Subcutaneous abdominal adipose tissue (tissue), 5 donors: ENCODE measurements at regions not wholly inside any gene's neighbourhood (a gene's known extent, or its start where the extent isn't known, plus 50 kb on each side); places are given as distances from the start of the nearest gene placed in this dataset.

Source experiments
- H3K27ac ChIP-seq: one replicate; pipeline ENCODE4 v1.7.0; 2013; ENCODE audit warnings: low read depth, mild to moderate bottlenecking, inconsistent platforms, low read length, moderate library complexity
- H3K27me3 ChIP-seq, 5 donors: one replicate each; pipeline ENCODE4 v1.7.0; 2013; ENCODE audit warnings: low read length in 5 of 5, inconsistent platforms in 1 of 5; ENCODE audit not compliant: control insufficient read depth in 5 of 5, insufficient read depth in 4 of 5
- H3K36me3 ChIP-seq, 5 donors: one replicate each; pipeline ENCODE4 v1.7.0; 2013; ENCODE audit warnings: low read length in 5 of 5; ENCODE audit not compliant: control insufficient read depth in 5 of 5, insufficient read depth in 5 of 5
- H3K4me1 ChIP-seq, 5 donors: one replicate each; pipeline ENCODE4 v1.7.0; 2013; ENCODE audit warnings: low read length in 5 of 5, mild to moderate bottlenecking in 3 of 5, moderate library complexity in 1 of 5; ENCODE audit not compliant: control insufficient read depth in 5 of 5, insufficient read depth in 5 of 5
- H3K4me3 ChIP-seq, 5 donors: one replicate each; pipeline ENCODE4 v1.7.0; 2013; ENCODE audit warnings: low read length in 5 of 5, low read depth in 1 of 5
- H3K9ac ChIP-seq, 5 donors: one replicate each; pipeline ENCODE4 v1.7.0; 2013; ENCODE audit warnings: low read length in 5 of 5, mild to moderate bottlenecking in 4 of 5, moderate library complexity in 3 of 5
- H3K9me3 ChIP-seq, 5 donors: one replicate each; pipeline ENCODE4 v1.7.0; 2013; ENCODE audit warnings: low read length in 5 of 5; ENCODE audit not compliant: control insufficient read depth in 5 of 5
- donor health status: healthy.
- donor health status: healthy.
- donor health status: healthy.
- donor health status: healthy.
- donor health status: healthy.

- no peak overlapping the region for H3K4me3 ChIP-seq
- H3K36me3 ChIP-seq = no peaks in the 10 kb centered on the region
- no peak overlapping the region for H3K9ac ChIP-seq
- no peak overlapping the region for H3K27ac ChIP-seq
- no peaks in the 10 kb centered on the region for H3K9me3 ChIP-seq
- H3K4me1 ChIP-seq = no peaks in the 10 kb centered on the region
- peaks cover 0 to 2% (median 0%) of the 10 kb centered on the region in 5 donors for H3K27me3 ChIP-seq
These were observed 478.5 kb upstream of the KIF2A start for GRCh38 chr5:61827445-61827975.

GRCh38 chr5:61828856-61829255 lies 477.1 kb upstream of the KIF2A start:
- no peaks in the 10 kb centered on the region for H3K4me1 ChIP-seq
- H3K9ac ChIP-seq = no peak overlapping the region
- no peak overlapping the region for H3K27ac ChIP-seq
- H3K36me3 ChIP-seq = no peaks in the 10 kb centered on the region
- no peak overlapping the region for H3K4me3 ChIP-seq
- H3K9me3 ChIP-seq = no peaks in the 10 kb centered on the region
- H3K27me3 ChIP-seq = no peaks in the 10 kb centered on the region

DNA sequence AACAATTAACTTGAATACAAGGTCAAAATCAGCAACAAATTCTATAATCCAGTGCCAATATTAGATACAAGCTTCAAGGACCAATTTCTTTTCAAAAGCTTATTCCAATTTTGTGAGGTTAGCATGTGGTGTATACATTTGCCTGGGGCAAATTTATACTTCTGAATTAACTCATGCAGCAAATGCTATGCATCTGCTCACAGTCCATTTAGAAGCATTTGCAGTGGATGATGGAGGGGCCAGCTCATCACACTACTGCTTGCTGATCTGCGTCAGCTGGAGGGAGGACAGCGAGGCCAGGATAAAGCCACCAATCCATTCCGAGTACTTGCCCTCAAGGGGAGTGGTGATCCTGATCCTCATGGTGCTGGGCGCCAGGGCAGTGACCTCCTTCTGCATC lies 474.3 kb upstream of the KIF2A start:
- Histone ChIP-seq H3K9me3 (no peaks in the 10 kb centered on the region), H3K27ac (no peak overlapping the region), H3K36me3 (no peaks in the 10 kb centered on the region), H3K4me3 (no peak overlapping the region), H3K9ac (no peak overlapping the region), H3K4me1 (no peaks in the 10 kb centered on the region), H3K27me3 (no peaks in the 10 kb centered on the region)

- Histone ChIP-seq H3K9ac (no peak overlapping the region), H3K4me1 (no peaks in the 10 kb centered on the region)
These were observed 468.2 kb upstream of the KIF2A start for GRCh38 chr5:61837788-61838187.

DNA sequence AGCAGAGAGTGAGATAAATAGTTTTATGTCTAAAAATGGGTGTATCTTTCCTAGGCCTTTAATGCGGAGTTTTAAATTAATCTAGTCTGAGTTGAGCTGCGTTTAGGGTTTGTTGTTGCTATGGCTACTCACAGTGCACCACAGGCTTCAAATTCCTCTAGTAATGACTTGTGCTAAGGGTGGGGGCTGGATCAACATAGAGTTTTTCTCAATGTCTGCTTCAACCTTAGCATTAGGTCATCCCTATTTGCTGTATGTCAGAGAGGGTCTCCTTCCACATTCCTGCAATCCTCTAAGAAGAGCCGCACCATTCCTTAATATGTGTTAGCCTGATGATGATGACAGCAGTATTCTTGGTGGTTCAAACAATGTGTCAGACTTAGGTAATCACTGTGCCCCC lies 465.6 kb upstream of the KIF2A start:
- Histone ChIP-seq H3K4me1 (no peaks in the 10 kb centered on the region), H3K27me3 (peaks cover 0 to 3% (median 0%) of the 10 kb centered on the region in 5 donors), H3K9ac (no peak overlapping the region), H3K36me3 (no peaks in the 10 kb centered on the region), H3K27ac (no peak overlapping the region), H3K4me3 (no peak overlapping the region), H3K9me3 (no peaks in the 10 kb centered on the region)

More at GRCh38 chr5:61837788-61838187, 468.2 kb upstream of the KIF2A start:
- H3K9me3 ChIP-seq = no peaks in the 10 kb centered on the region
- no peak overlapping the region for H3K27ac ChIP-seq
- no peak overlapping the region for H3K4me3 ChIP-seq
- H3K27me3 ChIP-seq = peaks cover 0 to 3% (median 0%) of the 10 kb centered on the region in 5 donors
- H3K36me3 ChIP-seq = no peaks in the 10 kb centered on the region

DNA sequence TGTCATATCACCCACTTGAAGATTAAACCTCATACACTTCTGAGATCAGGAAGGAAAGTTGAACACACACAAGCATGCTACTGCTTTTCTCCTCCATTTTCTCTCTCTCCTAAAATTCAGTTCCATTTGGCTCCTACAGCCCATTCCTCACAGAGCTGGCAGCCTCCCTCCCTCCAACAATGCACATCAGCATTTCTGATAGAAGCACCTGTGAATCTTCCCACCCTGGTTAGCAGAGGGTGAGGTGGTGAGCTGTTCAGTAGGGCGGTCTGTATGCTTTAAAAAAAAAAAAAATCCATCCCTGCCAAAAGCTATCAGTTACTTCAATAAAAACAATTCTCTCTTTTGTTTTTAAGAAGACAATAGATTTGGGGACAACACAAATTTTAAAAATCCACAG lies 463.2 kb upstream of the KIF2A start:
- Histone ChIP-seq H3K9ac (no peak overlapping the region), H3K36me3 (no peaks in the 10 kb centered on the region), H3K27ac (no peak overlapping the region)

GRCh38 chr5:61850696-61851095 lies 455.3 kb upstream of the KIF2A start:
- H3K27me3 ChIP-seq = no peaks in the 10 kb centered on the region
- H3K9me3 ChIP-seq = peaks cover 0 to 8% (median 4%) of the 10 kb centered on the region in 5 donors

More for the DNA sequence above, 463.2 kb upstream of the KIF2A start:
- Histone ChIP-seq H3K4me3 (no peak overlapping the region), H3K4me1 (no peaks in the 10 kb centered on the region), H3K9me3 (peaks cover 0 to 3% (median 0%) of the 10 kb centered on the region in 5 donors), H3K27me3 (peaks cover 0 to 3% (median 0%) of the 10 kb centered on the region in 5 donors)

GRCh38 chr5:61854531-61854930 lies 451.5 kb upstream of the KIF2A start:
- no peaks in the 10 kb centered on the region for H3K4me1 ChIP-seq
- H3K36me3 ChIP-seq = no peaks in the 10 kb centered on the region
- no peaks in the 10 kb centered on the region for H3K27me3 ChIP-seq

More at GRCh38 chr5:61850696-61851095, 455.3 kb upstream of the KIF2A start:
- Histone ChIP-seq H3K27ac (no peak overlapping the region), H3K9ac (no peak overlapping the region), H3K36me3 (no peaks in the 10 kb centered on the region), H3K4me1 (no peaks in the 10 kb centered on the region), H3K4me3 (no peak overlapping the region)

DNA sequence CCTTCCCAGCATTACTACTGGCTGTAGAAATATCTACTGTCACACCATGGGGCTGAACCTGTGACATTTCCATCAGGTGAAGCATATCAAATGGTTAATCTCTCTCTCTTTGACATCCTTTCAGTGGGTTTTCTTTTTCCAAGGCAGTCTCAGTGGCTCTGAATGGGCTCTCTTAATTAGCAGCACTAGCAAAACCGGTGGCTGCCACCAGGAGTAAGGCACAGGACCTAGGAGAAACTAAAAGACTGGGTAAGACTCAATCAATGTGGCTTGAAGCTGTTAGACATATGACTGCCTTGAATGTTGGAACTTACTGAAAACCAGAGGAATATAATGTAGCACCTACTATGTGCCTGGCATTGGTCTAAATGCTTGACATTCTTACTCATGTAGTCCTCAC lies 445.0 kb upstream of the KIF2A start:
- H3K9me3 ChIP-seq = peaks cover 3 to 14% (median 6%) of the 10 kb centered on the region in 5 donors

More at GRCh38 chr5:61854531-61854930, 451.5 kb upstream of the KIF2A start:
- no peak overlapping the region for H3K27ac ChIP-seq
- no peak overlapping the region for H3K9ac ChIP-seq
- H3K9me3 ChIP-seq = peaks cover 3 to 20% (median 8%) of the 10 kb centered on the region in 5 donors
- H3K4me3 ChIP-seq = no peak overlapping the region

GRCh38 chr5:61866930-61867329 lies 439.1 kb upstream of the KIF2A start:
- H3K36me3 ChIP-seq = no peaks in the 10 kb centered on the region
- H3K27ac ChIP-seq = no peak overlapping the region
- H3K27me3 ChIP-seq = no peaks in the 10 kb centered on the region
- no peak overlapping the region for H3K4me3 ChIP-seq
- peaks cover 0 to 8% (median 0%) of the 10 kb centered on the region in 5 donors for H3K9me3 ChIP-seq
- H3K9ac ChIP-seq = no peak overlapping the region
- H3K4me1 ChIP-seq = no peaks in the 10 kb centered on the region

More for the DNA sequence above, 445.0 kb upstream of the KIF2A start:
- Histone ChIP-seq H3K4me1 (no peaks in the 10 kb centered on the region), H3K27ac (no peak overlapping the region), H3K36me3 (no peaks in the 10 kb centered on the region), H3K4me3 (no peak overlapping the region), H3K27me3 (no peaks in the 10 kb centered on the region), H3K9ac (no peak overlapping the region)
